A673 (cell line): ENCODE measurements at regions not wholly inside any gene's neighbourhood (a gene's known extent, or its start where the extent isn't known, plus 50 kb on each side); places are given as distances from the start of the nearest gene placed in this dataset.
"Not testable (repeated sequence)": the region's sequence is repeated elsewhere in the genome, so short reads cannot be mapped to it uniquely, and the experiment has no call there.

Experiments
- EZH2 ChIP-seq: fragments of 200-600 bp; sonication (generic); IDR thresholded peaks from 2 replicates; pipeline ENCODE4 v1.6.1; 2017; ENCODE audit warnings: borderline replicate concordance, low read depth, mild to moderate bottlenecking, mixed read lengths, antibody characterized with exemption, low read length; ENCODE audit not compliant: poor library complexity, severe bottlenecking
- TF ChIP-seq, protein P1 (sequence below): fragments of 300-800, 200-600 bp; sonication (generic); conservative IDR thresholded peaks from 2 replicates; pipeline ENCODE4 v1.5.1; 2017; ENCODE audit warnings: low read depth, mild to moderate bottlenecking, antibody characterized with exemption, low read length, moderate library complexity, mixed read lengths

DNA sequence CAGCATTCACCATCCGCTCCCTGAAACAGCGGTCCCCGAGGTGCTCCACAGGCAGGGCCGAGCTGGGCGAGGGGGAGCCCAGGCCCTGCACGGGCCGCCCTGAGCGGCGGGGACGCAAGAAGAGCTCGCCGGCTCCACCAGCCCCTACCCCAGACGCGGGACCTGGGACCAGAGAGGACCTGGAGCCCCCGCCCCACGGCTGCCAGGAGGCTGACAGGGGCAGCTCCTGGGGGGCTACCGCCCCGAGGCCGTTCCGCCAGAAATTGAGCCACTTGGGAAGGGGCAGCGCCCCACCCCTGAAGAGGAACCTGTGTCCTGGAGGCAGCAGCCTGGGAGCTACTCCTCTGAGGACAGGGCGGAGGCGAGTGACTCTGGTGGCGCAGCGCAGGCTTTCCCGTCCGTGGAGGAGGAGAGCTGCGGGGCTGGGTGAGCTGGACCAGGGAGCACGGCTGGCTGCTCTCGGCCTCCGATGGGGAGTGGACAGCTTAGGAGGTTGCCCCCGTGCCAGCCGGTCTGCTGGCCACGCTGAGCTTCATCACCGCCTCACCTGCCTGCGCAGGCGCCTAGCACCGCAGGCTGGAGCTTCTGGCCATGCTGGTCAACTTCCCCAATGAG is 529.1 kb upstream of the DEFB115 start:
- TF ChIP-seq, protein P1, sequence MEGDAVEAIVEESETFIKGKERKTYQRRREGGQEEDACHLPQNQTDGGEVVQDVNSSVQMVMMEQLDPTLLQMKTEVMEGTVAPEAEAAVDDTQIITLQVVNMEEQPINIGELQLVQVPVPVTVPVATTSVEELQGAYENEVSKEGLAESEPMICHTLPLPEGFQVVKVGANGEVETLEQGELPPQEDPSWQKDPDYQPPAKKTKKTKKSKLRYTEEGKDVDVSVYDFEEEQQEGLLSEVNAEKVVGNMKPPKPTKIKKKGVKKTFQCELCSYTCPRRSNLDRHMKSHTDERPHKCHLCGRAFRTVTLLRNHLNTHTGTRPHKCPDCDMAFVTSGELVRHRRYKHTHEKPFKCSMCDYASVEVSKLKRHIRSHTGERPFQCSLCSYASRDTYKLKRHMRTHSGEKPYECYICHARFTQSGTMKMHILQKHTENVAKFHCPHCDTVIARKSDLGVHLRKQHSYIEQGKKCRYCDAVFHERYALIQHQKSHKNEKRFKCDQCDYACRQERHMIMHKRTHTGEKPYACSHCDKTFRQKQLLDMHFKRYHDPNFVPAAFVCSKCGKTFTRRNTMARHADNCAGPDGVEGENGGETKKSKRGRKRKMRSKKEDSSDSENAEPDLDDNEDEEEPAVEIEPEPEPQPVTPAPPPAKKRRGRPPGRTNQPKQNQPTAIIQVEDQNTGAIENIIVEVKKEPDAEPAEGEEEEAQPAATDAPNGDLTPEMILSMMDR = not testable (repeated sequence)
- TF ChIP-seq EZH2 = not testable (repeated sequence)
